ENCODE measurements at regions not wholly inside any gene's neighbourhood (a gene's known extent, or its start where the extent isn't known, plus 50 kb on each side); places are given as distances from the start of the nearest gene placed in this dataset.
A peak's percentile ranks its signal among the peaks of the same experiment; 100 is the strongest.

- no peak overlapping the region for H3K4me3 ChIP-seq
- H3K9ac ChIP-seq (ENCODE audit: insufficient read depth in 1 of 2, low read depth in 2 of 2, low read length in 2 of 2) = no peak overlapping the region
- H3K9me3 ChIP-seq (replicated peaks; ENCODE audit: control insufficient read depth, insufficient read depth, low read depth, low read length) = 0 out of 2 replicates have a peak, but pooled peaks cover 3% of the 10 kb centered on the region
- H3K27ac ChIP-seq (ENCODE audit: extremely low read depth, low read depth, low read length) = no peak overlapping the region; the same call in 2 of the 3 replicates
- H3K9me1 ChIP-seq (ENCODE audit: control insufficient read depth, insufficient read depth, low read length) = no peaks in the 10 kb centered on the region
- H2AFZ ChIP-seq (ENCODE audit: low read depth, low read length) = no peak overlapping the region
- in situ Hi-C loops (cut with MboI) (no loop called here), intact Hi-C loops (cut with micrococcal nuclease) (no loop called here)
- no peaks in the 10 kb centered on the region for H3K79me2 ChIP-seq (ENCODE audit: control insufficient read depth, insufficient read depth, low read length)
- no peaks in the 10 kb centered on the region for H3K36me3 ChIP-seq (ENCODE audit: control insufficient read depth, insufficient read depth, low read length)
- H3K4me2 ChIP-seq (ENCODE audit: insufficient read depth, low read length) = peak overlapping the region; percentile 8; the same call in 1 of the 2 replicates
- 0 out of 5 replicates have a peak, but pooled peaks cover 0 to 4% of the 10 kb centered on the region in 2 experiments for H3K27me3 ChIP-seq (ENCODE audit: control insufficient read depth in 2 of 2, insufficient read depth in 2 of 2, low read length in 2 of 2)
- ChIA-PET CTCF (ENCODE audit: low intra/inter-chr PET ratio) (no interaction called here), POLR2A (no interaction called here)
- peak; percentile 27 to 65 (median 40) for DNase-seq (ENCODE audit: extremely low read depth in 1 of 4, low spot score in 3 of 4)
- peaks cover 0 to 6% of the 10 kb centered on the region in 2 experiments; a peak in 1 of 5 replicates for H3K4me1 ChIP-seq (replicated peaks in 1 of 2; ENCODE audit: control insufficient read depth in 2 of 2, insufficient read depth in 2 of 2, low read length in 2 of 2)
- peak; percentile 82 for ATAC-seq
- no TSS peak for BruUV-seq (replicated peaks)
- FAIRE-seq = peak; percentile 71
- H4K20me1 ChIP-seq (replicated peaks; ENCODE audit: control insufficient read depth, insufficient read depth, low read length) = no peaks in the 10 kb centered on the region
- 0% methylated on average over 1 of the region's 1 CpG for WGBS (ENCODE audit: insufficient coverage, low coverage, missing lambda C conversion rate)
- TF ChIP-seq ZFP91 (CRISPR knock-in tag; IDR thresholded peaks at IDR 0.05) (no peak), KAT8 (IDR thresholded peaks at IDR 0.05; ENCODE audit: low read depth) (no peak), MEIS2 (IDR thresholded peaks at IDR 0.05; ENCODE audit: partially characterized antibody) (peak; percentile 9), CBX2 (IDR thresholded peaks at IDR 0.05; ENCODE audit: insufficient read depth, low read length, poor library complexity, severe bottlenecking) (no peak), KLF16 (IDR thresholded peaks at IDR 0.05) (peak; percentile 69), MCM5 (IDR thresholded peaks at IDR 0.05; ENCODE audit: low read depth) (no peak), RBM14 (IDR thresholded peaks at IDR 0.05; ENCODE audit: borderline replicate concordance, insufficient read depth, low read depth, low read length) (no peak), ILK (tag; IDR thresholded peaks at IDR 0.05; ENCODE audit: borderline replicate concordance, low read depth) (no peak), ZNF224 (CRISPR knock-in tag; IDR thresholded peaks at IDR 0.05) (no peak), POLR2H (tag; IDR thresholded peaks at IDR 0.05; ENCODE audit: low read depth) (no peak), RBM22 (IDR thresholded peaks at IDR 0.05; ENCODE audit: low read depth, low read length, poor library complexity, severe bottlenecking) (no peak), ZNF318 (IDR thresholded peaks at IDR 0.05; ENCODE audit: borderline replicate concordance in 1 of 2, low read depth in 1 of 2) (no peak), LARP7 (IDR thresholded peaks at IDR 0.05) (no peak), NRF1 (conservative IDR thresholded peaks at IDR 0.05 in 1 of 2, IDR thresholded peaks at IDR 0.05 in 1 of 2) (no peak)
These were observed 98.8 kb downstream of the ZNF621 start for GRCh38 chr3:40623567-40623966.
